ENCODE measurements at regions not wholly inside any gene's neighbourhood (a gene's known extent, or its start where the extent isn't known, plus 50 kb on each side); places are given as distances from the start of the nearest gene placed in this dataset.

DNA sequence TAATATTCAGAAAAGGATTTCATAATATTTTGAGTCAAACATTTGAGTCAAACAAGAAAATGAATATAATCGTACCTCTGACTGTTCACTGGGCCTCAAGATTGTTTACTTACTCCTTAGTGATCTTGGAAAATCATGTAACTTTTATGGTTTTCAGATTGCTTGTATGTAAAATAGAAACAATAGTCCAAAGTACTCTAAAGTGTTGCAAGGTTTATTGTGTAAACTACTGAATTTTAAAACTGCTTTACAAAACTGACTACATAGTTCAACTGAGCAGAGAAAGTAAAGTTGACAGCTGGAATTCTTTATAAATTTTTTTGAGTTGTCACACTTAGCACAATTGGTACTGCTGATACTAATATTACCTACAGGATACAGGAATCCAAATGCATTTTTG is 931.0 kb downstream of the NCAM2 start:
- Histone ChIP-seq H3K9me3 (no peaks in the 10 kb centered on the region), H3K4me3 (no peak overlapping the region), H3K4me1 (no peaks in the 10 kb centered on the region), H3K27ac (no peak overlapping the region), H3K27me3 (no peaks in the 10 kb centered on the region), H3K36me3 (no peaks in the 10 kb centered on the region)
- no peak for DNase-seq
- TF ChIP-seq, protein P1, sequence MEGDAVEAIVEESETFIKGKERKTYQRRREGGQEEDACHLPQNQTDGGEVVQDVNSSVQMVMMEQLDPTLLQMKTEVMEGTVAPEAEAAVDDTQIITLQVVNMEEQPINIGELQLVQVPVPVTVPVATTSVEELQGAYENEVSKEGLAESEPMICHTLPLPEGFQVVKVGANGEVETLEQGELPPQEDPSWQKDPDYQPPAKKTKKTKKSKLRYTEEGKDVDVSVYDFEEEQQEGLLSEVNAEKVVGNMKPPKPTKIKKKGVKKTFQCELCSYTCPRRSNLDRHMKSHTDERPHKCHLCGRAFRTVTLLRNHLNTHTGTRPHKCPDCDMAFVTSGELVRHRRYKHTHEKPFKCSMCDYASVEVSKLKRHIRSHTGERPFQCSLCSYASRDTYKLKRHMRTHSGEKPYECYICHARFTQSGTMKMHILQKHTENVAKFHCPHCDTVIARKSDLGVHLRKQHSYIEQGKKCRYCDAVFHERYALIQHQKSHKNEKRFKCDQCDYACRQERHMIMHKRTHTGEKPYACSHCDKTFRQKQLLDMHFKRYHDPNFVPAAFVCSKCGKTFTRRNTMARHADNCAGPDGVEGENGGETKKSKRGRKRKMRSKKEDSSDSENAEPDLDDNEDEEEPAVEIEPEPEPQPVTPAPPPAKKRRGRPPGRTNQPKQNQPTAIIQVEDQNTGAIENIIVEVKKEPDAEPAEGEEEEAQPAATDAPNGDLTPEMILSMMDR (IDR thresholded peaks at IDR 0.05) = no peak
- intact Hi-C loops (cut with DNase I; ENCODE audit: low total_unique reads) = no loop called here

GRCh38 chr21:21929789-21930188 is 931.6 kb downstream of the NCAM2 start:
- no peaks in the 10 kb centered on the region for H3K4me1 ChIP-seq
- TF ChIP-seq, protein P1 (IDR thresholded peaks at IDR 0.05) = no peak
- no peaks in the 10 kb centered on the region for H3K36me3 ChIP-seq
- H3K27me3 ChIP-seq = no peaks in the 10 kb centered on the region
- H3K27ac ChIP-seq = no peak overlapping the region
- H3K4me3 ChIP-seq = no peak overlapping the region
- no peaks in the 10 kb centered on the region for H3K9me3 ChIP-seq
- intact Hi-C loops (cut with DNase I; ENCODE audit: low total_unique reads) = no loop called here
- DNase-seq = no peak

DNA sequence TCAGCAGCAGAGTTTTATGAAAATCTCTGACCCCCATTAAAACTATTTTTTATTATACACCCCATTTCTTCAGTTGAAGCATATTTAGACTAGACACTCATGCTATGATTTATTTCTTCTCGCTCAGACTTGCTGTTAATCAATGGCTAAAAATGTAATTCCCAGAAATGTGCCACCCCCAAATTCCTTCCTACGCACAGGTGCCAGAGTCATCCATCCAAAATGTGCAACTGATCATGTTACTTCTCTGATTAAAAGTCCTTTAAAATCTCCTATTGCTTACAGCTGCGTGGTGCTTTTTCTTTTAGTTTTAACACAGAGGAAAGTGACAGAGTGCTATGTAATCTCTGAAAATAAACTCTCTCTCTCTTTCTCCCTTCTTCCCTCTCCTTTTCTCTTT is 954.4 kb downstream of the NCAM2 start:
- intact Hi-C loops (cut with DNase I; ENCODE audit: low total_unique reads) = no loop called here
- H3K4me3 ChIP-seq = no peak overlapping the region
- H3K27ac ChIP-seq = no peak overlapping the region
- TF ChIP-seq, protein P1 (IDR thresholded peaks at IDR 0.05) = no peak
- H3K36me3 ChIP-seq = no peaks in the 10 kb centered on the region
- no peaks in the 10 kb centered on the region for H3K9me3 ChIP-seq
- no peaks in the 10 kb centered on the region for H3K4me1 ChIP-seq
- no peaks in the 10 kb centered on the region for H3K27me3 ChIP-seq
- DNase-seq = no peak

- no peak overlapping the region for H3K4me3 ChIP-seq
- DNase-seq = no peak
- no peaks in the 10 kb centered on the region for H3K36me3 ChIP-seq
- H3K9me3 ChIP-seq = no peaks in the 10 kb centered on the region
- TF ChIP-seq, protein P1 (IDR thresholded peaks at IDR 0.05) = no peak
- H3K27ac ChIP-seq = no peak overlapping the region
- no peaks in the 10 kb centered on the region for H3K4me1 ChIP-seq
- intact Hi-C loops (cut with DNase I; ENCODE audit: low total_unique reads) = no loop called here
- no peaks in the 10 kb centered on the region for H3K27me3 ChIP-seq
Observed at GRCh38 chr21:21955204-21955603, 957.0 kb downstream of the NCAM2 start.

GRCh38 chr21:21957490-21957889 is 959.3 kb downstream of the NCAM2 start:
- DNase-seq = no peak
- Histone ChIP-seq H3K4me3 (no peak overlapping the region), H3K27me3 (no peaks in the 10 kb centered on the region), H3K27ac (no peak overlapping the region), H3K36me3 (no peaks in the 10 kb centered on the region), H3K9me3 (no peaks in the 10 kb centered on the region), H3K4me1 (no peaks in the 10 kb centered on the region)
- intact Hi-C loops (cut with DNase I; ENCODE audit: low total_unique reads) = no loop called here
- TF ChIP-seq, protein P1 (IDR thresholded peaks at IDR 0.05) = no peak

DNA sequence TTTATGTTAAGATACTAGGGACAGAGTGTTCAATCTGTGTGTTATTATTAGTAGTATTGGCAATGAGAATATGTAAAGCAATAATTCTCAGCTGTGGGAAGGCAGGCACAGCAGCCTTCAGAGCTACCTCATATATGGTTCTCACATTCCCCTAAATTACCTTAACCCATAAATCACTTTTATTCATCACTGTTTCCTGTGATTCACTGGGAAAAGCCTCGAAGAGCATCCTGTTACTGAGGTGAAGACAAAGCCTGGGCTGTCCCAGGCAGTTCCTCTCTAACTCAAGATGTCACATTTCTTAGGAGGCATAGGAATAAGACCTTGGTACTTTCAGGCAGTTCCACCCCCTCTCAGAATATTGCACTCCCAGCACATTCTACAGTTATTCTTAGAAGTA is 965.7 kb downstream of the NCAM2 start:
- intact Hi-C loops (cut with DNase I; ENCODE audit: low total_unique reads) = no loop called here
- Histone ChIP-seq H3K27me3 (no peaks in the 10 kb centered on the region), H3K4me1 (no peaks in the 10 kb centered on the region), H3K9me3 (peaks cover 0 to 12% (median 0%) of the 10 kb centered on the region in 3 donors), H3K4me3 (no peak overlapping the region), H3K36me3 (no peaks in the 10 kb centered on the region), H3K27ac (no peak overlapping the region)
- no peak for DNase-seq
- TF ChIP-seq, protein P1 (IDR thresholded peaks at IDR 0.05) = no peak

All from tibial artery (tissue), 4 donors.